Skeletal muscle satellite cell (primary cell): ENCODE measurements at regions not wholly inside any gene's neighbourhood (a gene's known extent, or its start where the extent isn't known, plus 50 kb on each side); places are given as distances from the start of the nearest gene placed in this dataset.

Source experiments
- H3K27me3 ChIP-seq: 2 replicates; pipeline ENCODE4 v1.7.0; 2013; ENCODE audit warnings: low read length; ENCODE audit not compliant: control insufficient read depth, insufficient read depth
- H3K36me3 ChIP-seq: 2 replicates; pipeline ENCODE4 v1.7.0; 2013; ENCODE audit warnings: mild to moderate bottlenecking, control low read depth, low read length; ENCODE audit not compliant: insufficient read depth
- H3K4me1 ChIP-seq: 2 replicates; pipeline ENCODE4 v1.7.0; 2013; ENCODE audit warnings: low read length; ENCODE audit not compliant: control insufficient read depth, insufficient read depth
- H3K4me2 ChIP-seq: 2 replicates; pipeline ENCODE4 v1.7.0; 2013; ENCODE audit warnings: mild to moderate bottlenecking, low read length
- H3K4me3 ChIP-seq: 2 replicates; pipeline ENCODE4 v1.7.0; 2013; ENCODE audit warnings: low read length
- H3K9ac ChIP-seq: 2 replicates; pipeline ENCODE4 v1.7.0; 2013; ENCODE audit warnings: mild to moderate bottlenecking, low read depth, low read length, moderate library complexity
- H3K9me3 ChIP-seq: replicated peaks from 2 replicates; pipeline ENCODE4 v1.7.0; 2013; ENCODE audit warnings: mild to moderate bottlenecking, control low read depth, low read length

GRCh38 chr6:104599821-104600638 is 259.7 kb downstream of the HACE1 start:
- no peak overlapping the region for H3K4me2 ChIP-seq
- no peaks in the 10 kb centered on the region for H3K9me3 ChIP-seq
- H3K4me3 ChIP-seq: no peak overlapping the region
- H3K36me3 ChIP-seq: no peaks in the 10 kb centered on the region
- H3K27me3 ChIP-seq: peaks cover 4% of the 10 kb centered on the region
- no peak overlapping the region for H3K9ac ChIP-seq
- no peaks in the 10 kb centered on the region for H3K4me1 ChIP-seq

GRCh38 chr6:104597541-104598050 is 262.1 kb downstream of the HACE1 start:
- H3K27me3 ChIP-seq: peaks cover 4% of the 10 kb centered on the region
- no peak overlapping the region for H3K4me2 ChIP-seq
- H3K4me1 ChIP-seq: no peaks in the 10 kb centered on the region
- no peak overlapping the region for H3K4me3 ChIP-seq
- H3K36me3 ChIP-seq: no peaks in the 10 kb centered on the region
- no peaks in the 10 kb centered on the region for H3K9me3 ChIP-seq
- no peak overlapping the region for H3K9ac ChIP-seq

DNA sequence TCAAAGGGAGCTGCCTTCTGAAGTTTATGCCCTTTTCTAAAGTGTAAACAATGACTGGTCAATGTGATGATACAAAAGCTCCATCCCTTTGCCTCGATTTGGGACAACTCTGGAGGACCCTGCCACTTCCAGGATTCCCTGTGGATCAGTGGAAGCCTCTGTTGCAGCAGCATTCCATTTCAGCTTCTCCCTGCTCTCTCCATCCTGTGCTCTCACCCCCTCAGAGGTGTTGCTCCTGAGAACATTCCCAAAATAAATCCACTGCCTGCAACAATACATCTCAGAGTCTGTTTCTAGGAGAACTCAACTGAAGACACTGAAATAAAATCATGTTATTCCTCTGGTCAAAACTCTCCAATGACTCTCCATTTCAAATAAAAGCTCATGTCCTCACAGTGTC is 263.6 kb downstream of the HACE1 start:
- H3K27me3 ChIP-seq: peaks cover 4% of the 10 kb centered on the region
- H3K4me1 ChIP-seq: no peaks in the 10 kb centered on the region
- H3K9ac ChIP-seq: no peak overlapping the region
- H3K9me3 ChIP-seq: no peaks in the 10 kb centered on the region
- no peak overlapping the region for H3K4me3 ChIP-seq
- no peak overlapping the region for H3K4me2 ChIP-seq
- H3K36me3 ChIP-seq: no peaks in the 10 kb centered on the region

- Histone ChIP-seq H3K36me3 (no peaks in the 10 kb centered on the region), H3K4me3 (no peak overlapping the region), H3K27me3 (peaks cover 4% of the 10 kb centered on the region), H3K9me3 (no peaks in the 10 kb centered on the region), H3K9ac (no peak overlapping the region), H3K4me2 (no peak overlapping the region), H3K4me1 (no peaks in the 10 kb centered on the region)
These were observed 264.4 kb downstream of the HACE1 start for GRCh38 chr6:104595311-104595820.

DNA sequence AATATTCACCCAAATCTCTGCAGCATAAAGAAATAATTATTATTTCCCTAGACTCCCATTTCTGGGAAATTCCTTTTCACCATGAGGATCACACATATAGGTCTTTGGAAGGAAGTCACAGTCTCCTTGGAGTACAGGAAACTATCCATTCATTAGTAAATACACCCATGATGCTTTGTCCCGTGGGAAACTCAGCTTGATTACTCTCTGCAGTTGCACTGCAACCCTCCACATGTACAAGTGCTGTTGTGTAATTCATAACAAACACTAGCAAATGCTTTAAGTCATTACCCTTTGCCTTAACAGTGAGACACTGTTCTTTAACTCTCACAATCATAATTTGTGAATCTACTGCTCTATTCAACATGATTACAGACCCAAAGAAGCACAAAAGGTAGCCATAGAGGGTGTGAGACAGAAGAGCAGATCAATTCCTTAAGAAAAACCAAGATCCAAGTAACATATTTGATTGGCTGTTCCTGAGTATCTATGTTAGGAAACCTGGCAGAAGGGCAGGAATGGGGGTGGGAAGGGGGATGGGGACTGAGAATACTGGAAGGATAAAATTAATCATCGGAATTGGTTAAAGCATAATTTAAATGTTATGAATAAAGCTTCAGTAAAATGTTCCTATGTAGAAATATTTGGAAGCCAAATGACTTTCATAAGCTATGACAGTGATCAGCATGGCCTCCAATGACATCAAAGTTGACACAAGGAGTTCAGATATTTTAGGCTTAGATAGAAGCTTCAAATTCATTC is 268.0 kb downstream of the HACE1 start:
- Histone ChIP-seq H3K4me1 (no peaks in the 10 kb centered on the region), H3K36me3 (no peaks in the 10 kb centered on the region), H3K27me3 (no peaks in the 10 kb centered on the region), H3K9me3 (no peaks in the 10 kb centered on the region), H3K4me3 (no peak overlapping the region), H3K9ac (no peak overlapping the region), H3K4me2 (no peak overlapping the region)

DNA sequence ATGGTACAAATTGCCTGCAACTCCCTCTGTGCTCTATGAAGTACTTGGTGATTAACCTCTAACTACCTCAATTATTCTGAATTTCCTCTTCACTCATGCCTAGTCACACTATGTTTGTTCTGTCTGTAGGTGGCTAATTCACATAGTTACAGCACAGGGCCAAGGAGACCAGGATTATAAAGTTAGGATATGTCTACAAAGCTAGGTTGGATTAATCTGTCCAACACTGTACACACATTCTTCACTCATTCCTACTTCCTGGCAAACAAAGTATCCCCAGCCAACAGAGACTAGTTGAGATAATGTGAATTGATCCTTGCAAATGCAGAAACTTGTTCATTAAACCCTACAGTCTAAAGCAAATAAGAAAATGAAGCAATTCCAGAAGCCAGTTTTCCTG is 269.8 kb downstream of the HACE1 start:
- Histone ChIP-seq H3K9ac (no peak overlapping the region), H3K4me2 (no peak overlapping the region), H3K9me3 (no peaks in the 10 kb centered on the region), H3K4me1 (no peaks in the 10 kb centered on the region), H3K4me3 (no peak overlapping the region), H3K36me3 (no peaks in the 10 kb centered on the region), H3K27me3 (no peaks in the 10 kb centered on the region)

DNA sequence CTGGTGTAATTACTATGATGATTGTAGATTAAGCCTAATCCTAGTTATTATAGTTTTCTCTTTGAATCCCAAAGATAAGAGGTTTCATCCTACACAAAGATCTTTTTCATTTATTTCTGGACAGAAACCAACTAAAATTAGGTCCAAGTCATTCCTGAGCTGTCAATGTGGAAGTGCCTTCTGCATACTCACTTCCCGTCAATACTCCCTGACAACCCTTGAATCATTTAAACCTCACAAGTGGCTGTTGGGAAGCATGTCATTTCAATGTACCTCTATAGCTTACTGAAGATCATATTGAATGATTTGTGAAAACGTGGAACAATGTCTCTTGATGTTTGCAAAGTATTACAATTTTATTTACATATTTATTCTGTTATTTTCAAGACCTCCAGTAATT is 274.1 kb downstream of the HACE1 start:
- Histone ChIP-seq H3K4me3 (no peak overlapping the region), H3K9ac (no peak overlapping the region), H3K9me3 (no peaks in the 10 kb centered on the region), H3K4me2 (no peak overlapping the region), H3K4me1 (no peaks in the 10 kb centered on the region), H3K36me3 (no peaks in the 10 kb centered on the region), H3K27me3 (no peaks in the 10 kb centered on the region)

DNA sequence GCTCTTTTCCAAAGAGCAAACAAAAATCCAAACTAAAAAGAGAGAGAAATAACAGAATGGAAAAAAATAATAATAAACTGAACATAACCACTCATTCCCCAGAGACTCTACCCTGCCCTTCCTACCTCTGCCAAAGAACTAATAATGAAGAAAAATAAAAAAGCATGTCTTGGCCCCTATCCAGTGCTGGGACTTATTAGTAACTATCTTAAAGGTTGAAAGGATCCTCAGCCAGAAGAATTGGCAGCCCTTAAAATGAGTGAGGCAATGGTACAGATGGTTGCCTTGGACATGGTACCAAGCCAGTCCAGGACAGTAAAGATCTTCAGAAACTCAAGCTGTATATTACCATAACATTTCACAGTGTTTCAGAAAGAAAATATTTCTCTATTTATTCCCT is 279.3 kb downstream of the HACE1 start:
- H3K9me3 ChIP-seq: no peaks in the 10 kb centered on the region
- no peaks in the 10 kb centered on the region for H3K36me3 ChIP-seq
- no peak overlapping the region for H3K9ac ChIP-seq
- H3K4me3 ChIP-seq: no peak overlapping the region
- no peaks in the 10 kb centered on the region for H3K4me1 ChIP-seq
- no peak overlapping the region for H3K4me2 ChIP-seq
- no peaks in the 10 kb centered on the region for H3K27me3 ChIP-seq

DNA sequence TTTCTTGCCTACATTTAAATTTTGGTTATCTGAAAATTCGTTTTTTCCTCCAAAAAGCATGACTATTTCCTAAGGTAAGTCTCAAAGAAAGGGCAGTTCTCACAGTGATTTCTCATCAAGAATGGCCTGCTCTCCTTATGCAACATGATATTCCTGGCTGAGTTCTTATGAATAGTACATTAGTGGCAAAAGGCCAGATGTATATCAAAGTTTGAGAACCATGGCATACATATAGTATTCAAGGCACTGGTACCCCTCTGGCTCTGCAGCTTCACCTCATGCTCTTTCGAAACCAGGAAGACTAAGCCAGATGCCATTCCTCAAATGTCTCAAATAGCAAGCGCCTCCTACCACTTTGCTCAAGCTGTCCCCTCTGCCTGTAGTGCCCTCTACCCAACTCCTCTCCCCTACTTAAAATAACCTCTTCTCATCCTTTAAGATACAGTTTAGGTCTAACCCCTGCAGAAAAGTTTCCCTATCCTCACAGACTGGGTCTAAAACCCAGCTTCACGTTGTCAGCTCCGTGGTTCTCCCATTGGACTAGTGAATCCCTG is 280.3 kb downstream of the HACE1 start:
- Histone ChIP-seq H3K9me3 (no peaks in the 10 kb centered on the region), H3K4me2 (no peak overlapping the region), H3K27me3 (no peaks in the 10 kb centered on the region), H3K9ac (no peak overlapping the region), H3K4me3 (no peak overlapping the region), H3K4me1 (no peaks in the 10 kb centered on the region), H3K36me3 (no peaks in the 10 kb centered on the region)

- H3K4me3 ChIP-seq: no peak overlapping the region
- H3K4me1 ChIP-seq: no peaks in the 10 kb centered on the region
- H3K9ac ChIP-seq: no peak overlapping the region
- H3K4me2 ChIP-seq: no peak overlapping the region
- H3K36me3 ChIP-seq: no peaks in the 10 kb centered on the region
- no peaks in the 10 kb centered on the region for H3K27me3 ChIP-seq
- H3K9me3 ChIP-seq: no peaks in the 10 kb centered on the region
These were observed 284.2 kb downstream of the HACE1 start for GRCh38 chr6:104575536-104575935.

DNA sequence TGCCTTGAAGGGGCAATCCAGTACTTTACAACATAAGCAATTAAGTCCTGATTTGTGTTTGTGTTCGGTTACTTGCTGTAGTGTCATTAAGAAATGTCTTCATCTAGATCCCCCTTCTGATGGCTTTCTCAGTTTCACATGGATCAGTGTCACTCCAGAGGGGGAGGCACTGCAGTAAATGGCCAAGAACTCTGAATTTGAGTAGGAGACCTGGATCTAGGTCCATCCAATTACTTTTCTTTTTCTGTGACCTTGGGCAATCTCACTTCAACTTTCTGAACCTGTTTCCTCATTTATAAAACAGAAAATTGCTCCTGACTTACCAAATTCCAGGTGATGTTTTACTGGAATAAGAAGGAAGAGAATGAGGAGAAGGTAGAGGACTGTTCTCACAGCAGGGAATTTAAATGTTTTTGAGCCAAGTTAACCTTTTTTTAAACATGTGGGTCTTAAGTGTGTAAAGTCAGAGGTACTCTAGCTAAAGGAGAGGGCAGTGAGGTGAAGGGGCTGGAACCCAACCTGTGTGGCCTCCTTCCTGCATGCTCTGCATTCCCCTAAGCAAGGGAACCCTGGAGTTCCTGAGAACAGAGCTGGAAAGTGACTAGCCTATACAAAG is 285.5 kb downstream of the HACE1 start:
- Histone ChIP-seq H3K36me3 (no peaks in the 10 kb centered on the region), H3K27me3 (no peaks in the 10 kb centered on the region), H3K9me3 (no peaks in the 10 kb centered on the region), H3K4me1 (no peaks in the 10 kb centered on the region), H3K4me3 (no peak overlapping the region), H3K4me2 (no peak overlapping the region), H3K9ac (no peak overlapping the region)
